H9 (cell line): ENCODE measurements at regions not wholly inside any gene's neighbourhood (a gene's known extent, or its start where the extent isn't known, plus 50 kb on each side); places are given as distances from the start of the nearest gene placed in this dataset.

ENCODE experiments used
- DNase-seq: peaks from one replicate; pipeline ENCODE4 v3.0.0-alpha.2; 2017
- H2AFZ ChIP-seq: one replicate; pipeline ENCODE4 v1.6.1; 2013; ENCODE audit warnings: mild to moderate bottlenecking, low read length, control low read depth, moderate library complexity
- H2AK5ac ChIP-seq: 2 replicates; pipeline ENCODE4 v1.6.1; 2013; ENCODE audit warnings: low read length, control low read depth, mixed read lengths; ENCODE audit not compliant: insufficient read length
- H2BK120ac ChIP-seq: one replicate; pipeline ENCODE4 v1.6.1; 2013; ENCODE audit warnings: low read depth, mild to moderate bottlenecking, low read length, control low read depth, inconsistent platforms; ENCODE audit not compliant: poor library complexity, severe bottlenecking
- H2BK12ac ChIP-seq: 2 replicates; pipeline ENCODE4 v1.6.1; 2013; ENCODE audit warnings: low read length, control low read depth, mixed read lengths, low read depth; ENCODE audit not compliant: insufficient read length
- H2BK15ac ChIP-seq: 2 replicates; pipeline ENCODE4 v1.6.1; 2013; ENCODE audit warnings: low read depth, low read length, control low read depth
- H2BK20ac ChIP-seq: one replicate; pipeline ENCODE4 v1.6.1; 2013; ENCODE audit warnings: low read depth, mild to moderate bottlenecking, low read length, control low read depth, inconsistent platforms; ENCODE audit not compliant: poor library complexity, severe bottlenecking
- H2BK5ac ChIP-seq: 2 replicates; pipeline ENCODE4 v1.6.1; 2013; ENCODE audit warnings: low read length, control low read depth, mixed read lengths; ENCODE audit not compliant: insufficient read length
- H3K14ac ChIP-seq: 2 replicates; pipeline ENCODE4 v1.6.1; 2013; ENCODE audit warnings: low read length, control low read depth; ENCODE audit not compliant: insufficient read depth
- H3K18ac ChIP-seq: 2 replicates; pipeline ENCODE4 v1.6.1; 2013; ENCODE audit warnings: low read depth, mild to moderate bottlenecking, mixed read lengths, low read length, control low read depth; ENCODE audit not compliant: insufficient read length
- H3K23ac ChIP-seq: 2 replicates; pipeline ENCODE4 v1.6.1; 2013; ENCODE audit warnings: low read length, control low read depth, mixed read lengths, low read depth; ENCODE audit not compliant: insufficient read length
- H3K23me2 ChIP-seq: 2 replicates; pipeline ENCODE4 v1.6.1; 2013; ENCODE audit warnings: low read depth, mild to moderate bottlenecking, mixed read lengths, low read length, control low read depth; ENCODE audit not compliant: insufficient read length, poor library complexity, severe bottlenecking
- H3K27ac ChIP-seq: 2 replicates; pipeline ENCODE4 v1.5.1; 2013; ENCODE audit warnings: low read length, control low read depth, mixed read lengths, low read depth; ENCODE audit not compliant: insufficient read length
- H3K27me3 ChIP-seq: 2 replicates; pipeline ENCODE4 v1.6.1; 2013; ENCODE audit warnings: low read length, control low read depth, inconsistent platforms; ENCODE audit not compliant: insufficient read depth
- H3K4ac ChIP-seq: 2 replicates; pipeline ENCODE4 v1.6.1; 2013; ENCODE audit warnings: low read depth, mild to moderate bottlenecking, control low read depth, inconsistent platforms, low read length, moderate library complexity
- H3K4me1 ChIP-seq: 2 replicates; pipeline ENCODE4 v1.6.1; 2013; ENCODE audit warnings: low read length, control low read depth, inconsistent platforms; ENCODE audit not compliant: insufficient read depth
- H3K4me2 ChIP-seq: 2 replicates; pipeline ENCODE4 v1.6.1; 2013; ENCODE audit warnings: low read length, control low read depth, mixed read lengths; ENCODE audit not compliant: insufficient read length, insufficient read depth
- H3K56ac ChIP-seq: 2 replicates; pipeline ENCODE4 v1.6.1; 2013; ENCODE audit warnings: low read depth, mild to moderate bottlenecking, mixed read lengths, low read length, control low read depth; ENCODE audit not compliant: insufficient read length
- H3K79me1 ChIP-seq: 2 replicates; pipeline ENCODE4 v1.6.1; 2013; ENCODE audit warnings: low read depth, mild to moderate bottlenecking, moderate library complexity, low read length, control low read depth, inconsistent platforms; ENCODE audit not compliant: insufficient read depth, poor library complexity, severe bottlenecking
- H3K79me2 ChIP-seq: 2 replicates; pipeline ENCODE4 v1.6.1; 2013; ENCODE audit warnings: low read length, control low read depth, inconsistent platforms; ENCODE audit not compliant: insufficient read depth
- H3K9ac ChIP-seq: 2 replicates; pipeline ENCODE4 v1.6.1; 2013; ENCODE audit warnings: low read length, control low read depth, mixed read lengths; ENCODE audit not compliant: insufficient read length; ENCODE audit errors: extremely low read depth
- H3K9me3 ChIP-seq: one replicate; pipeline ENCODE4 v1.6.1; 2013; ENCODE audit warnings: low read depth, low read length, inconsistent platforms; ENCODE audit not compliant: control insufficient read depth
- H3T11ph ChIP-seq: one replicate; pipeline ENCODE4 v1.6.1; 2013; ENCODE audit warnings: mild to moderate bottlenecking, low read length, control low read depth, inconsistent platforms
- H4K20me1 ChIP-seq: one replicate; pipeline ENCODE4 v1.6.1; 2013; ENCODE audit not compliant: control insufficient read depth, insufficient read length, insufficient read depth
- H4K5ac ChIP-seq: 2 replicates; pipeline ENCODE4 v1.6.1; 2013; ENCODE audit warnings: low read depth, mild to moderate bottlenecking, mixed read lengths, low read length, control low read depth; ENCODE audit not compliant: insufficient read length
- H4K8ac ChIP-seq: replicated peaks from 2 replicates; pipeline ENCODE4 v1.6.1; 2013; ENCODE audit warnings: low read length, control low read depth, mixed read lengths, low read depth; ENCODE audit not compliant: insufficient read length
- H4K91ac ChIP-seq: 2 replicates; pipeline ENCODE4 v1.6.1; 2013; ENCODE audit warnings: low read depth, mild to moderate bottlenecking, moderate library complexity, mixed read lengths, low read length, control low read depth; ENCODE audit not compliant: insufficient read length
- H3K27ac Mint-ChIP-seq, 3 experiments: 2 replicates in 2 of 3; 3 replicates in 1 of 3; pipeline ENCODE4 v1.8.0; 2020 to 2021; ENCODE audit warnings: mixed read lengths in 3 of 3, mild to moderate bottlenecking in 1 of 3, moderate library complexity in 1 of 3
- H3K27me3 Mint-ChIP-seq: 2 replicates; pipeline ENCODE4 v1.8.0; 2021; ENCODE audit warnings: low read depth, mild to moderate bottlenecking, moderate library complexity, mixed read lengths
- H3K36me3 Mint-ChIP-seq, 3 experiments: 2 replicates in 2 of 3; 3 replicates in 1 of 3; pipeline ENCODE4 v1.8.0; 2020 to 2021; ENCODE audit warnings: low read depth in 3 of 3, mixed read lengths in 3 of 3; ENCODE audit not compliant: insufficient read depth in 1 of 3
- H3K4me1 Mint-ChIP-seq, 2 experiments: 2 replicates each; pipeline ENCODE4 v1.8.0; 2020; ENCODE audit warnings: mixed read lengths in 2 of 2
- H3K4me3 Mint-ChIP-seq, 2 experiments: 2 replicates in 1 of 2; 3 replicates in 1 of 2; pipeline ENCODE4 v1.8.0; 2020 to 2021; ENCODE audit warnings: mild to moderate bottlenecking in 2 of 2, mixed read lengths in 2 of 2, moderate library complexity in 1 of 2
- H3K9me3 Mint-ChIP-seq, 2 experiments: 2 replicates in 1 of 2; 3 replicates in 1 of 2; pipeline ENCODE4 v1.8.0; 2020; ENCODE audit warnings: mild to moderate bottlenecking in 2 of 2, mixed read lengths in 2 of 2, moderate library complexity in 1 of 2
- WGBS: extraction: QIAGEN DNeasy Blood & Tissue Kit; methylation state at CpG from one replicate; pipeline ENCODE4 v1.1.7; 2013; ENCODE audit warnings: missing lambda C conversion rate, low lambda C conversion rate, mixed read lengths; ENCODE audit not compliant: insufficient read length; ENCODE audit errors: extremely low coverage; 5-methylcytosine and 5-hydroxymethylcytosine counted together
- TF ChIP-seq, protein P1 (sequence below): fragments of 200-600 bp; sonication (generic); conservative IDR thresholded peaks from 3 replicates; pipeline ENCODE4 v1.8.0; 2021; ENCODE audit warnings: antibody characterized with exemption, mild to moderate bottlenecking

- no peak overlapping the region for H3T11ph ChIP-seq
- no peak overlapping the region for H2AK5ac ChIP-seq
- no peak overlapping the region for H2AFZ ChIP-seq
- H3K27me3 Mint-ChIP-seq: peaks cover 13% of the 10 kb centered on the region
- H3K18ac ChIP-seq: no peak overlapping the region
- H3K79me2 ChIP-seq: no peaks in the 10 kb centered on the region
- H3K79me1 ChIP-seq: no peaks in the 10 kb centered on the region
- peaks cover 0 to 6% of the 10 kb centered on the region in 2 experiments; a peak in 2 of 5 replicates for H3K9me3 Mint-ChIP-seq
- no peak overlapping the region for H4K5ac ChIP-seq
- H2BK120ac ChIP-seq: no peak overlapping the region
- H3K4me3 Mint-ChIP-seq: no peak overlapping the region; a peak in 1 of 5 replicates
- TF ChIP-seq, protein P1, sequence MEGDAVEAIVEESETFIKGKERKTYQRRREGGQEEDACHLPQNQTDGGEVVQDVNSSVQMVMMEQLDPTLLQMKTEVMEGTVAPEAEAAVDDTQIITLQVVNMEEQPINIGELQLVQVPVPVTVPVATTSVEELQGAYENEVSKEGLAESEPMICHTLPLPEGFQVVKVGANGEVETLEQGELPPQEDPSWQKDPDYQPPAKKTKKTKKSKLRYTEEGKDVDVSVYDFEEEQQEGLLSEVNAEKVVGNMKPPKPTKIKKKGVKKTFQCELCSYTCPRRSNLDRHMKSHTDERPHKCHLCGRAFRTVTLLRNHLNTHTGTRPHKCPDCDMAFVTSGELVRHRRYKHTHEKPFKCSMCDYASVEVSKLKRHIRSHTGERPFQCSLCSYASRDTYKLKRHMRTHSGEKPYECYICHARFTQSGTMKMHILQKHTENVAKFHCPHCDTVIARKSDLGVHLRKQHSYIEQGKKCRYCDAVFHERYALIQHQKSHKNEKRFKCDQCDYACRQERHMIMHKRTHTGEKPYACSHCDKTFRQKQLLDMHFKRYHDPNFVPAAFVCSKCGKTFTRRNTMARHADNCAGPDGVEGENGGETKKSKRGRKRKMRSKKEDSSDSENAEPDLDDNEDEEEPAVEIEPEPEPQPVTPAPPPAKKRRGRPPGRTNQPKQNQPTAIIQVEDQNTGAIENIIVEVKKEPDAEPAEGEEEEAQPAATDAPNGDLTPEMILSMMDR: 0 out of 3 replicates have a peak, but pooled peaks have one; percentile 18
- H3K4ac ChIP-seq: no peak overlapping the region
- no peak overlapping the region for H2BK15ac ChIP-seq
- H3K56ac ChIP-seq: no peak overlapping the region
- no peaks in the 10 kb centered on the region for H3K9me3 ChIP-seq
- H2BK20ac ChIP-seq: no peak overlapping the region
- H3K23ac ChIP-seq: no peak overlapping the region
- H4K91ac ChIP-seq: no peak overlapping the region
- no peak overlapping the region for H2BK12ac ChIP-seq
- H3K14ac ChIP-seq: no peak overlapping the region
- H2BK5ac ChIP-seq: no peak overlapping the region
- H3K27ac ChIP-seq: no peak overlapping the region
- no peak overlapping the region; a peak in 2 of 7 replicates for H3K27ac Mint-ChIP-seq
- H3K9ac ChIP-seq: no peak overlapping the region
- no peaks in the 10 kb centered on the region; the same call in 1 of the 2 replicates for H3K4me1 ChIP-seq
- no peaks in the 10 kb centered on the region for H3K23me2 ChIP-seq
- H3K4me1 Mint-ChIP-seq: peaks cover 16 to 27% of the 10 kb centered on the region in 2 experiments
- H3K36me3 Mint-ChIP-seq: peaks cover 0 to 1% (median 0%) of the 10 kb centered on the region in 3 experiments; a peak in 2 of 7 replicates
- DNase-seq: no peak
- no peaks in the 10 kb centered on the region for H3K27me3 ChIP-seq
- no peak overlapping the region for H3K4me2 ChIP-seq
- no peaks in the 10 kb centered on the region for H4K20me1 ChIP-seq
- H4K8ac ChIP-seq: no peak overlapping the region
- WGBS: no CpG with 5 or more reads among the region's 10 CpGs
Measured at GRCh38 chr22:49148895-49149418, 678.7 kb downstream of the BRD1 start.
